CD14-positive monocyte (primary cell): ENCODE measurements at regions not wholly inside any gene's neighbourhood (a gene's known extent, or its start where the extent isn't known, plus 50 kb on each side); places are given as distances from the start of the nearest gene placed in this dataset.

Source experiments
- DNase-seq, 3 donors: peaks; one replicate each; pipeline ENCODE4 v3.0.0-alpha.2; 2011 to 2022
- H2AFZ ChIP-seq: 2 replicates; pipeline ENCODE4 v1.6.0; 2012; ENCODE audit warnings: mild to moderate bottlenecking, low read depth, low read length, inconsistent platforms; ENCODE audit not compliant: insufficient read depth, poor library complexity, severe bottlenecking
- H3K27ac ChIP-seq, 2 donors: 1 replicate in 1 of 2; 2 replicates in 1 of 2; pipeline ENCODE4 v1.5.1; 2012 to 2013; ENCODE audit warnings: low read length in 2 of 2, control low read depth in 1 of 2, inconsistent platforms in 1 of 2, low read depth in 1 of 2, mild to moderate bottlenecking in 1 of 2
- H3K27me3 ChIP-seq, 2 donors: one replicate each; pipeline versions ENCODE4 v1.6.0 to v1.6.1; 2011 to 2013; ENCODE audit warnings: low read length in 2 of 2; ENCODE audit not compliant: control insufficient read depth in 2 of 2, insufficient read depth in 2 of 2
- H3K36me3 ChIP-seq, 2 donors: replicated peaks in 1 of 2; 1 replicate in 1 of 2; 2 replicates in 1 of 2; pipeline versions ENCODE4 v1.5.1 to v1.6.1; 2012 to 2013; ENCODE audit warnings: low read length in 2 of 2, control low read depth in 1 of 2, inconsistent platforms in 1 of 2, mild to moderate bottlenecking in 1 of 2; ENCODE audit not compliant: insufficient read depth in 2 of 2, control insufficient read depth in 1 of 2
- H3K4me1 ChIP-seq, 2 donors: 1 replicate in 1 of 2; 2 replicates in 1 of 2; pipeline versions ENCODE4 v1.5.1 to v1.6.1; 2012 to 2013; ENCODE audit warnings: low read length in 2 of 2, control low read depth in 1 of 2, inconsistent platforms in 1 of 2, mild to moderate bottlenecking in 1 of 2, moderate library complexity in 1 of 2; ENCODE audit not compliant: insufficient read depth in 2 of 2, control insufficient read depth in 1 of 2
- H3K4me2 ChIP-seq: replicated peaks from 2 replicates; pipeline ENCODE3; 2012; ENCODE audit warnings: low read length, moderate library complexity, mild to moderate bottlenecking; ENCODE audit not compliant: poor library complexity, severe bottlenecking; ENCODE audit errors: extremely low read depth
- H3K4me3 ChIP-seq, 3 experiments: fragments of 200-600 bp in 1 of 3; sonication (generic) in 1 of 3; replicated peaks in 1 of 3; 1 replicate in 2 of 3; 2 replicates in 1 of 3; pipeline ENCODE4 v1.5.1; 2011 to 2013; ENCODE audit warnings: low read length in 3 of 3, mild to moderate bottlenecking in 3 of 3, control low read depth in 2 of 3, low read depth in 2 of 3, inconsistent platforms in 1 of 3, moderate library complexity in 1 of 3
- H3K79me2 ChIP-seq: 2 replicates; pipeline ENCODE4 v1.6.0; 2012; ENCODE audit warnings: mild to moderate bottlenecking, control low read depth, inconsistent platforms, low read length, moderate library complexity; ENCODE audit not compliant: insufficient read depth
- H3K9ac ChIP-seq: 2 replicates; pipeline ENCODE4 v1.6.0; 2017; ENCODE audit warnings: low read length, mild to moderate bottlenecking; ENCODE audit not compliant: insufficient read depth, poor library complexity, severe bottlenecking
- H3K9me3 ChIP-seq, 2 donors: replicated peaks in 1 of 2; 1 replicate in 1 of 2; 2 replicates in 1 of 2; pipeline versions ENCODE4 v1.5.1 to v1.6.1; 2012 to 2013; ENCODE audit warnings: low read length in 2 of 2, control low read depth in 1 of 2; ENCODE audit not compliant: control insufficient read depth in 1 of 2, insufficient read depth in 1 of 2
- H4K20me1 ChIP-seq: 2 replicates; pipeline ENCODE4 v1.6.0; 2012; ENCODE audit warnings: mild to moderate bottlenecking, low read length, control low read depth, moderate library complexity; ENCODE audit not compliant: insufficient read depth
- H3K27ac Mint-ChIP-seq, 7 donors: one replicate each; pipeline ENCODE4 v1.8.0; 2020; ENCODE audit warnings: mild to moderate bottlenecking in 7 of 7, mixed read lengths in 7 of 7, moderate library complexity in 6 of 7, inconsistent platforms in 2 of 7
- H3K27me3 Mint-ChIP-seq, 3 donors: one replicate each; pipeline ENCODE4 v1.8.0; 2021 to 2022; ENCODE audit warnings: low read depth in 3 of 3, mild to moderate bottlenecking in 3 of 3, mixed read lengths in 3 of 3, moderate library complexity in 3 of 3, inconsistent platforms in 1 of 3
- H3K36me3 Mint-ChIP-seq, 2 donors: one replicate each; pipeline ENCODE4 v1.8.0; 2020; ENCODE audit warnings: mixed read lengths in 2 of 2, inconsistent platforms in 1 of 2, mild to moderate bottlenecking in 1 of 2
- H3K4me1 Mint-ChIP-seq: one replicate; pipeline ENCODE4 v1.8.0; 2020; ENCODE audit warnings: mild to moderate bottlenecking, mixed read lengths
- H3K4me3 Mint-ChIP-seq, 2 donors: one replicate each; pipeline ENCODE4 v1.8.0; 2020; ENCODE audit warnings: mild to moderate bottlenecking in 2 of 2, mixed read lengths in 2 of 2, moderate library complexity in 1 of 2
- H3K9me3 Mint-ChIP-seq, 7 donors: one replicate each; pipeline ENCODE4 v1.8.0; 2020 to 2022; ENCODE audit warnings: mixed read lengths in 7 of 7, mild to moderate bottlenecking in 6 of 7, moderate library complexity in 6 of 7, inconsistent platforms in 2 of 7
- WGBS: methylation state at CpG from one replicate; pipeline ENCODE4 v1.1.5; 2013; ENCODE audit warnings: missing lambda C conversion rate; ENCODE audit not compliant: insufficient coverage; 5-methylcytosine and 5-hydroxymethylcytosine counted together
- intact Hi-C, 2 donors: fragments of 100-400 bp; cut with micrococcal nuclease; formaldehyde crosslinking; loops; one replicate each; pipeline versions ENCODE4 v1.15.0 to v1.15.1; 2023
- TF ChIP-seq, protein P1 (sequence below): fragments of 200-600 bp; IDR thresholded peaks from one replicate; pipeline ENCODE4 v1.8.0; 2022; ENCODE audit warnings: antibody characterized with exemption, mild to moderate bottlenecking

DNA sequence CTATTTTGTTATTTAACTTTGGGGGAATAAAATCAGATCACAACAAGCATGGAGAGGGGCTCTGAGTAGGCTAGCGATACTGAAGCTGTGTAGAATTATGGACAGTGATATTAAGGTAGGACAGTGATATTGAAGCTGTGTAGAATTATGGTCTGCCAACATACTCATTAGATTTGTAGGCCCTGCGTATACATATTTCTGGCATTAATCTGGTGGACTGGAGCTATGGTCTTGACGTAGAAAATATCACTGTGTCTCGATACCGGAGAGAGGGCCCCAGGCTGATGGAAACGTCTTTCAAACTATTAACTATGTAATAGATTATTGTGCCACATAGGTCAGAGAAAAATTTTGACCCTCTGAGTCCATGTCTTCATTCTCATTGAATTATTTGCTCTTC, 511.4 kb downstream of the ADCYAP1 start:
- H3K27ac Mint-ChIP-seq = no peak overlapping the region
- no peak for DNase-seq
- Histone ChIP-seq H3K9me3 (no peaks in the 10 kb centered on the region), H3K9ac (no peak overlapping the region), H3K27ac (no peak overlapping the region), H2AFZ (no peak overlapping the region), H3K27me3 (no peaks in the 10 kb centered on the region), H3K4me1 (no peaks in the 10 kb centered on the region), H3K4me2 (no peak overlapping the region), H3K79me2 (no peaks in the 10 kb centered on the region), H3K4me3 (no peak overlapping the region), H3K36me3 (no peaks in the 10 kb centered on the region), H4K20me1 (no peaks in the 10 kb centered on the region)
- H3K4me1 Mint-ChIP-seq = no peaks in the 10 kb centered on the region
- intact Hi-C loops = no loop called here
- 82% methylated on average over 2 of the region's 6 CpGs for WGBS
- TF ChIP-seq, protein P1, sequence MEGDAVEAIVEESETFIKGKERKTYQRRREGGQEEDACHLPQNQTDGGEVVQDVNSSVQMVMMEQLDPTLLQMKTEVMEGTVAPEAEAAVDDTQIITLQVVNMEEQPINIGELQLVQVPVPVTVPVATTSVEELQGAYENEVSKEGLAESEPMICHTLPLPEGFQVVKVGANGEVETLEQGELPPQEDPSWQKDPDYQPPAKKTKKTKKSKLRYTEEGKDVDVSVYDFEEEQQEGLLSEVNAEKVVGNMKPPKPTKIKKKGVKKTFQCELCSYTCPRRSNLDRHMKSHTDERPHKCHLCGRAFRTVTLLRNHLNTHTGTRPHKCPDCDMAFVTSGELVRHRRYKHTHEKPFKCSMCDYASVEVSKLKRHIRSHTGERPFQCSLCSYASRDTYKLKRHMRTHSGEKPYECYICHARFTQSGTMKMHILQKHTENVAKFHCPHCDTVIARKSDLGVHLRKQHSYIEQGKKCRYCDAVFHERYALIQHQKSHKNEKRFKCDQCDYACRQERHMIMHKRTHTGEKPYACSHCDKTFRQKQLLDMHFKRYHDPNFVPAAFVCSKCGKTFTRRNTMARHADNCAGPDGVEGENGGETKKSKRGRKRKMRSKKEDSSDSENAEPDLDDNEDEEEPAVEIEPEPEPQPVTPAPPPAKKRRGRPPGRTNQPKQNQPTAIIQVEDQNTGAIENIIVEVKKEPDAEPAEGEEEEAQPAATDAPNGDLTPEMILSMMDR = no peak
- H3K4me3 Mint-ChIP-seq = no peak overlapping the region
- no peaks in the 10 kb centered on the region for H3K27me3 Mint-ChIP-seq
- H3K36me3 Mint-ChIP-seq = no peaks in the 10 kb centered on the region
- H3K9me3 Mint-ChIP-seq = peaks cover 0 to 6% (median 0%) of the 10 kb centered on the region in 7 donors

DNA sequence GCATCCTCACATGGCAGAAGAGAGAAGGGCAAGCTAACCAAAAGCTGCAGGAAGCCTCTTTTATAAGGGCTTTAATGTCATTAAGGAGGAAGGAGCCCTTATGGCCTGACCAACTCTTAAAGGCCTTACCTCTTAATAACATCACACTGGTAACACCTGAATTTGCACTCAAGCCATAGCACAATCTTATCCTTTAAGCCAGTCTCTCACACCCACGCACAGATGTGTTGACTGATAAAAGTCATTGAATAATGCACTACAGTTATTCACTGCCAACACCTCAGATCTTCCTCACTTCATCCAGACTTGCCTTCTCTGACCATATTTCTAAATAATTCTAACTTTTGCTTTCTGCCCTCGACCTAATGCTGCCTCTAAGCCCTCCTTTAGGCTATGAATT, 516.8 kb downstream of the ADCYAP1 start:
- Histone ChIP-seq H3K4me3 (no peak overlapping the region), H3K36me3 (no peaks in the 10 kb centered on the region), H3K27me3 (no peaks in the 10 kb centered on the region), H4K20me1 (no peaks in the 10 kb centered on the region), H3K79me2 (no peaks in the 10 kb centered on the region), H3K4me1 (no peaks in the 10 kb centered on the region), H3K4me2 (no peak overlapping the region), H3K9me3 (no peaks in the 10 kb centered on the region), H3K9ac (no peak overlapping the region), H2AFZ (no peak overlapping the region), H3K27ac (no peak overlapping the region)
- Mint-ChIP-seq H3K4me3 (no peak overlapping the region), H3K36me3 (no peaks in the 10 kb centered on the region), H3K9me3 (peaks cover 0 to 5% (median 3%) of the 10 kb centered on the region in 7 donors), H3K27ac (no peak overlapping the region), H3K27me3 (peaks cover 0 to 1% (median 0%) of the 10 kb centered on the region in 3 donors), H3K4me1 (no peaks in the 10 kb centered on the region)
- TF ChIP-seq, protein P1 = no peak
- 88% methylated on average over 1 of the region's 2 CpGs for WGBS
- no peak for DNase-seq
- intact Hi-C loops = no loop called here
